ENCODE measurements at regions not wholly inside any gene's neighbourhood (a gene's known extent, or its start where the extent isn't known, plus 50 kb on each side); places are given as distances from the start of the nearest gene placed in this dataset.
"Not testable (repeated sequence)": the region's sequence is repeated elsewhere in the genome, so short reads cannot be mapped to it uniquely, and the experiment has no call there.

GRCh38 chr18:56492136-56492535 is 146.3 kb downstream of the TXNL1 start:
- intact Hi-C loops (cut with DNase I, micrococcal nuclease): no loop called here
- ATAC-seq (no peak), DNase-seq (no peak)

GRCh38 chr18:56490942-56491341 is 147.4 kb downstream of the TXNL1 start:
- ATAC-seq (no peak), DNase-seq (no peak)
- intact Hi-C loops (cut with DNase I, micrococcal nuclease): no loop called here

GRCh38 chr18:56489893-56490292 is 148.5 kb downstream of the TXNL1 start:
- DNase-seq (no peak), ATAC-seq (no peak)
- intact Hi-C loops (cut with DNase I, micrococcal nuclease): no loop called here

- DNase-seq (no peak), ATAC-seq (no peak)
- intact Hi-C loops (cut with DNase I, micrococcal nuclease): no loop called here
Measured at GRCh38 chr18:56488739-56489138, 149.7 kb downstream of the TXNL1 start.

GRCh38 chr18:56487801-56488200 is 150.6 kb downstream of the TXNL1 start:
- ATAC-seq: no peak
- intact Hi-C loops (cut with DNase I, micrococcal nuclease): no loop called here
- DNase-seq: no peak

- ATAC-seq (no peak), DNase-seq (no peak)
- intact Hi-C loops (cut with DNase I, micrococcal nuclease): no loop called here
Measured at GRCh38 chr18:56483386-56483785, 155.0 kb downstream of the TXNL1 start.

- DNase-seq; ATAC-seq; intact Hi-C loops (cut with DNase I, micrococcal nuclease): not testable (repeated sequence)
Measured at GRCh38 chr18:56482813-56483212, 155.6 kb downstream of the TXNL1 start.

GRCh38 chr18:56481751-56482150 is 156.6 kb downstream of the TXNL1 start:
- intact Hi-C loops (cut with DNase I, micrococcal nuclease): no loop called here
- DNase-seq (no peak), ATAC-seq (no peak)

- DNase-seq (no peak), ATAC-seq (no peak)
- intact Hi-C loops (cut with DNase I, micrococcal nuclease): no loop called here
Measured at GRCh38 chr18:56479841-56480240, 158.6 kb downstream of the TXNL1 start.

GRCh38 chr18:56475250-56475649 is 163.1 kb downstream of the TXNL1 start:
- no peak for DNase-seq
- no peak for ATAC-seq
- intact Hi-C loops (cut with DNase I, micrococcal nuclease): no loop called here

GRCh38 chr18:56473400-56474024 is 164.9 kb downstream of the TXNL1 start:
- intact Hi-C loops (cut with DNase I, micrococcal nuclease): no loop called here
- ATAC-seq (no peak), DNase-seq (no peak)

- intact Hi-C loops (cut with DNase I, micrococcal nuclease): no loop called here
- no peak for DNase-seq
- no peak for ATAC-seq
Measured at GRCh38 chr18:56470406-56471351, 167.7 kb downstream of the TXNL1 start.

- DNase-seq (no peak), ATAC-seq (no peak)
- intact Hi-C loops (cut with DNase I, micrococcal nuclease): no loop called here
Measured at GRCh38 chr18:56469582-56469981, 168.8 kb downstream of the TXNL1 start.

GRCh38 chr18:56468396-56468795 is 170.0 kb downstream of the TXNL1 start:
- ATAC-seq (no peak), DNase-seq (no peak)
- intact Hi-C loops (cut with DNase I, micrococcal nuclease): no loop called here

- intact Hi-C loops (cut with DNase I, micrococcal nuclease): no loop called here
- ATAC-seq: no peak
- no peak for DNase-seq
Measured at GRCh38 chr18:56462276-56462675, 176.1 kb downstream of the TXNL1 start.

- DNase-seq: no peak
- no peak for ATAC-seq
- intact Hi-C loops (cut with DNase I, micrococcal nuclease): no loop called here
Measured at GRCh38 chr18:56461151-56461550, 177.2 kb downstream of the TXNL1 start.

- ATAC-seq: no peak
- no peak for DNase-seq
- intact Hi-C loops (cut with DNase I, micrococcal nuclease): no loop called here
Measured at GRCh38 chr18:56460581-56460980, 177.8 kb downstream of the TXNL1 start.

- ATAC-seq: no peak
- intact Hi-C loops (cut with DNase I, micrococcal nuclease): no loop called here
- DNase-seq: no peak
Measured at GRCh38 chr18:56458770-56459712, 179.4 kb downstream of the TXNL1 start.

- DNase-seq: no peak
- intact Hi-C loops (cut with DNase I, micrococcal nuclease): no loop called here
- ATAC-seq: no peak
Measured at GRCh38 chr18:56455874-56456273, 182.5 kb downstream of the TXNL1 start.
